HFFc6 (cell line): ENCODE measurements at regions not wholly inside any gene's neighbourhood (a gene's known extent, or its start where the extent isn't known, plus 50 kb on each side); places are given as distances from the start of the nearest gene placed in this dataset.
"Not testable (repeated sequence)": the region's sequence is repeated elsewhere in the genome, so short reads cannot be mapped to it uniquely, and the experiment has no call there.

Experiments
- DNase-seq: peaks from one replicate; pipeline ENCODE4 v3.0.0-alpha.2; 2018
- H3K27ac Mint-ChIP-seq: 2 replicates; pipeline ENCODE4 v1.8.0; 2020; ENCODE audit warnings: mild to moderate bottlenecking, mixed read lengths
- H3K27me3 Mint-ChIP-seq: 2 replicates; pipeline ENCODE4 v1.8.0; 2021; ENCODE audit warnings: mild to moderate bottlenecking, moderate library complexity, mixed read lengths; ENCODE audit not compliant: insufficient read depth
- H3K36me3 Mint-ChIP-seq: 2 replicates; pipeline ENCODE4 v1.8.0; 2021; ENCODE audit warnings: low read depth, mixed read lengths
- H3K4me1 Mint-ChIP-seq: 2 replicates; pipeline ENCODE4 v1.8.0; 2020; ENCODE audit warnings: low read depth, mixed read lengths
- H3K4me3 Mint-ChIP-seq: 2 replicates; pipeline ENCODE4 v1.8.0; 2020; ENCODE audit warnings: mild to moderate bottlenecking, moderate library complexity, mixed read lengths
- H3K9me3 Mint-ChIP-seq: 2 replicates; pipeline ENCODE4 v1.8.0; 2020; ENCODE audit warnings: mild to moderate bottlenecking, mixed read lengths
- TF ChIP-seq, protein P1 (sequence below): fragments of 200-600 bp; sonication (generic); IDR thresholded peaks from 2 replicates; pipeline ENCODE4 v1.5.0; 2021; ENCODE audit warnings: antibody characterized with exemption, mild to moderate bottlenecking

DNA sequence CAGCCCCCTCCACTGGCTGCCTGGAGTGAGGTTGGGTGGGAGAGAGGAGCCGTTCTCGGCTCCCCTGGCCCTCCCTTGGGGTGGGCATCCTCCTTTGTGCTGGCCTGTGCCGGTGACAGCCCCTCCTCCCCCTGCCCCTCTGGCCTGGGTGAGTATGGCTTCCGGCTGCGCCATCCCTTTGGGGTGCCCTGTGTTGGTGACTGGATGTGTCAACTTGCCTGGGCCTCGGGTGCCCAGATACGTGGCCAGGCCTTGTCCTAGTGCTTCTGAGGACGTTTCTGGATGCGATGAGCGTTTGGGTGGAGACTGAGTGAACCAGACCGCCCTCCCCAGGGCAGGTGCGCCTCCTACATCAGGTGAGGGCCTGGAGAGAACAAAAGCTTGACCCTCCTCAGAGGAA, 59.7 kb downstream of the PLXNA1 start:
- H3K4me1 Mint-ChIP-seq: no peaks in the 10 kb centered on the region; the same call in 1 of the 2 replicates
- TF ChIP-seq, protein P1, sequence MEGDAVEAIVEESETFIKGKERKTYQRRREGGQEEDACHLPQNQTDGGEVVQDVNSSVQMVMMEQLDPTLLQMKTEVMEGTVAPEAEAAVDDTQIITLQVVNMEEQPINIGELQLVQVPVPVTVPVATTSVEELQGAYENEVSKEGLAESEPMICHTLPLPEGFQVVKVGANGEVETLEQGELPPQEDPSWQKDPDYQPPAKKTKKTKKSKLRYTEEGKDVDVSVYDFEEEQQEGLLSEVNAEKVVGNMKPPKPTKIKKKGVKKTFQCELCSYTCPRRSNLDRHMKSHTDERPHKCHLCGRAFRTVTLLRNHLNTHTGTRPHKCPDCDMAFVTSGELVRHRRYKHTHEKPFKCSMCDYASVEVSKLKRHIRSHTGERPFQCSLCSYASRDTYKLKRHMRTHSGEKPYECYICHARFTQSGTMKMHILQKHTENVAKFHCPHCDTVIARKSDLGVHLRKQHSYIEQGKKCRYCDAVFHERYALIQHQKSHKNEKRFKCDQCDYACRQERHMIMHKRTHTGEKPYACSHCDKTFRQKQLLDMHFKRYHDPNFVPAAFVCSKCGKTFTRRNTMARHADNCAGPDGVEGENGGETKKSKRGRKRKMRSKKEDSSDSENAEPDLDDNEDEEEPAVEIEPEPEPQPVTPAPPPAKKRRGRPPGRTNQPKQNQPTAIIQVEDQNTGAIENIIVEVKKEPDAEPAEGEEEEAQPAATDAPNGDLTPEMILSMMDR: no peak
- H3K27me3 Mint-ChIP-seq: peaks cover 21% of the 10 kb centered on the region

GRCh38 chr3:127043041-127043641, 60.2 kb downstream of the PLXNA1 start:
- TF ChIP-seq, protein P1: no peak
- no peak for DNase-seq
- no peaks in the 10 kb centered on the region; the same call in 1 of the 2 replicates for H3K9me3 Mint-ChIP-seq
- H3K4me3 Mint-ChIP-seq: no peak overlapping the region
- no peaks in the 10 kb centered on the region; the same call in 1 of the 2 replicates for H3K4me1 Mint-ChIP-seq
- no peaks in the 10 kb centered on the region; the same call in 1 of the 2 replicates for H3K36me3 Mint-ChIP-seq
- peaks cover 23% of the 10 kb centered on the region for H3K27me3 Mint-ChIP-seq
- no peak overlapping the region for H3K27ac Mint-ChIP-seq

More for the DNA sequence above, 59.7 kb downstream of the PLXNA1 start:
- Mint-ChIP-seq H3K27ac (no peak overlapping the region), H3K36me3 (no peaks in the 10 kb centered on the region; the same call in 1 of the 2 replicates), H3K9me3 (no peaks in the 10 kb centered on the region), H3K4me3 (no peak overlapping the region)
- no peak for DNase-seq

- TF ChIP-seq, protein P1: no peak
- Mint-ChIP-seq H3K4me1 (no peaks in the 10 kb centered on the region; the same call in 1 of the 2 replicates), H3K9me3 (peaks cover 4% of the 10 kb centered on the region; the same call in 1 of the 2 replicates), H3K36me3 (peaks cover 2% of the 10 kb centered on the region; the same call in 1 of the 2 replicates), H3K4me3 (no peak overlapping the region), H3K27me3 (peaks cover 18% of the 10 kb centered on the region), H3K27ac (no peak overlapping the region)
- no peak for DNase-seq
Measured at GRCh38 chr3:127043731-127044510, 61.0 kb downstream of the PLXNA1 start.

- H3K27me3 Mint-ChIP-seq: peaks cover 20% of the 10 kb centered on the region
- peaks cover 14% of the 10 kb centered on the region for H3K9me3 Mint-ChIP-seq
- H3K4me3 Mint-ChIP-seq: no peak overlapping the region; the same call in 1 of the 2 replicates
- H3K36me3 Mint-ChIP-seq: peaks cover 6% of the 10 kb centered on the region; the same call in 1 of the 2 replicates
- TF ChIP-seq, protein P1: no peak
- DNase-seq: no peak
- no peaks in the 10 kb centered on the region; the same call in 1 of the 2 replicates for H3K4me1 Mint-ChIP-seq
- no peak overlapping the region for H3K27ac Mint-ChIP-seq
Measured at GRCh38 chr3:127044996-127045395, 62.1 kb downstream of the PLXNA1 start.

GRCh38 chr3:127045435-127046045, 62.6 kb downstream of the PLXNA1 start:
- TF ChIP-seq, protein P1: no peak
- H3K27ac Mint-ChIP-seq: no peak overlapping the region
- no peak for DNase-seq

DNA sequence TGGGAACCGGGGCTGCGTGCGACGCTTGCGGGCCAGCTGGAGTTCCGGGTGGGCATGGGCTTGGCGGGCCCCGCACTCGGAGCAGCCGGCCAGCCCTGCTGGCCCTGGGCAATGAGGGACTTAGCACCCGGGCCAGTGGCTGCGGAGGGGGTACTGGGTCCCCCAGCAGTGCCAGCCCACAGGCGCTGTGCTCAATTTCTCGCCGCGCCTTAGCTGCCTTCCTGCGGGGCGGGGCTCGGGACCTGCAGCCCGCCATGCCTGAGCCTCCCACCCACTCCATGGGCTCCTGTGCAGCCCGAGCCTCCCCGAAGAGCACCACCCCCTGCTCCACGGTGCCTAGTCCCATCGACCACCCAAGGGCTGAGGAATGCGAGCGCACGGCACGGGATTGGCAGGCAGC, 63.8 kb downstream of the PLXNA1 start:
- not testable (repeated sequence) for H3K27ac Mint-ChIP-seq, H3K36me3 Mint-ChIP-seq, DNase-seq, H3K4me3 Mint-ChIP-seq, H3K4me1 Mint-ChIP-seq
- Mint-ChIP-seq H3K27me3 (peaks cover 25% of the 10 kb centered on the region), H3K9me3 (peaks cover 19% of the 10 kb centered on the region)

More at GRCh38 chr3:127045435-127046045, 62.6 kb downstream of the PLXNA1 start:
- peaks cover 6% of the 10 kb centered on the region; the same call in 1 of the 2 replicates for H3K36me3 Mint-ChIP-seq
- H3K27me3 Mint-ChIP-seq: peaks cover 20% of the 10 kb centered on the region
- H3K4me1 Mint-ChIP-seq: no peaks in the 10 kb centered on the region; the same call in 1 of the 2 replicates
- H3K9me3 Mint-ChIP-seq: peaks cover 19% of the 10 kb centered on the region
- H3K4me3 Mint-ChIP-seq: no peak overlapping the region; the same call in 1 of the 2 replicates
